SK-N-SH (cell line): ENCODE measurements at regions not wholly inside any gene's neighbourhood (a gene's known extent, or its start where the extent isn't known, plus 50 kb on each side); places are given as distances from the start of the nearest gene placed in this dataset.

ENCODE experiments used
- EP300 ChIP-seq, 2 experiments: IDR thresholded peaks; 2 replicates each; pipeline versions ENCODE4 v1.4.0 to v1.6.1; 2012; ENCODE audit warnings: borderline replicate concordance in 1 of 2, low read depth in 1 of 2, low read length in 1 of 2
- POLR2AphosphoS5 ChIP-seq: IDR thresholded peaks from 2 replicates; pipeline ENCODE4 v1.6.1; 2012; ENCODE audit warnings: low read depth, low read length
- TF ChIP-seq, protein P1 (sequence below): fragments of 200-600 bp; sonication (generic); IDR thresholded peaks from 2 replicates; pipeline ENCODE4 v1.6.1; 2017; ENCODE audit warnings: antibody characterized with exemption, mild to moderate bottlenecking, moderate library complexity

DNA sequence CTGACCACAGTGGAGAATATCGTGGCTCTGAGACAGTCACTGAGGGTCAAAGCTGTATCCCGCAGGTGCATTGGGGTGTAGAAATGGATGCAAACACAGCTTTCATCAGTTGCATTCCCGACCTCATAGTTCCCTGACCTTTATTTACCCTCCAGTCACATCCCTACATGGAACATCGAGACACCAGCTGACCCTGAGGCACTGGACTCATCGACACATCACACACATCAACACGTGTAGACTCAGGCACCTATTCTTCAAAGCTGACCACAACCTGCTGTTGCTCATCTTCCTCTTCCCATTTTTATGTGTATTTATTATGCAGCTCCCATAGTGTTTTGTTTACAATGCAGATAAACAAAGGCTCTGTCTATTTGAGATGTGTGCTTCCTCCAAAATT is 396.9 kb upstream of the NRP1 start:
- no peak for TF ChIP-seq POLR2AphosphoS5
- TF ChIP-seq EP300 (IDR thresholded peaks at IDR 0.05; ENCODE audit: borderline replicate concordance in 1 of 2, low read depth in 1 of 2, low read length in 1 of 2), result no peak
- TF ChIP-seq, protein P1, sequence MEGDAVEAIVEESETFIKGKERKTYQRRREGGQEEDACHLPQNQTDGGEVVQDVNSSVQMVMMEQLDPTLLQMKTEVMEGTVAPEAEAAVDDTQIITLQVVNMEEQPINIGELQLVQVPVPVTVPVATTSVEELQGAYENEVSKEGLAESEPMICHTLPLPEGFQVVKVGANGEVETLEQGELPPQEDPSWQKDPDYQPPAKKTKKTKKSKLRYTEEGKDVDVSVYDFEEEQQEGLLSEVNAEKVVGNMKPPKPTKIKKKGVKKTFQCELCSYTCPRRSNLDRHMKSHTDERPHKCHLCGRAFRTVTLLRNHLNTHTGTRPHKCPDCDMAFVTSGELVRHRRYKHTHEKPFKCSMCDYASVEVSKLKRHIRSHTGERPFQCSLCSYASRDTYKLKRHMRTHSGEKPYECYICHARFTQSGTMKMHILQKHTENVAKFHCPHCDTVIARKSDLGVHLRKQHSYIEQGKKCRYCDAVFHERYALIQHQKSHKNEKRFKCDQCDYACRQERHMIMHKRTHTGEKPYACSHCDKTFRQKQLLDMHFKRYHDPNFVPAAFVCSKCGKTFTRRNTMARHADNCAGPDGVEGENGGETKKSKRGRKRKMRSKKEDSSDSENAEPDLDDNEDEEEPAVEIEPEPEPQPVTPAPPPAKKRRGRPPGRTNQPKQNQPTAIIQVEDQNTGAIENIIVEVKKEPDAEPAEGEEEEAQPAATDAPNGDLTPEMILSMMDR, result no peak
